Ecto neural progenitor cell (in vitro differentiated cells): ENCODE measurements at regions not wholly inside any gene's neighbourhood (a gene's known extent, or its start where the extent isn't known, plus 50 kb on each side); places are given as distances from the start of the nearest gene placed in this dataset.
A peak's percentile ranks its signal among the peaks of the same experiment; 100 is the strongest.
"Not testable (repeated sequence)": the region's sequence is repeated elsewhere in the genome, so short reads cannot be mapped to it uniquely, and the experiment has no call there.

Experiments
- DNase-seq: peaks from one replicate; pipeline ENCODE4 v3.0.0-alpha.2; 2018; ENCODE audit warnings: low spot score

DNA sequence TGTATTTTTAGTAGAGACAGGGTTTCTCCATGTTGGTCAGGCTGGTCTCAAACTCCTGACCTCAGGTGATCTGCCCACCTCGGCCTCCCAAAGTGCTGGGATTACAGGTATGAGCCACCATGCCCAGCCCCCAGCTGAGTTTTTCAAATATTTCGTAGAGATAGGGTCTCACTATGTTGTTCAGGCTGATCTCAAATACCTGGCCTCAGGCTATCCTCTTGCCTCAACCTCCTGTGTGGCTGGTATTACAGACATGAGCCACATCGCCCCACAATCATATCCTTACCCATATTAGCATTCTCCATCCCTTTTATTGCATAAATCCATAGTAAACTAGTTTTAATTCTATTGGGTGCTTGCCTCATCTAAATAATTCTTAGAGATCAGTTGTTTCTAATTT is 157.6 kb upstream of the HEY2 start:
- DNase-seq = not testable (repeated sequence)

GRCh38 chr6:125593746-125594145 is 155.7 kb upstream of the HEY2 start:
- no peak for DNase-seq

GRCh38 chr6:125596020-125596419 is 153.4 kb upstream of the HEY2 start:
- no peak for DNase-seq

DNA sequence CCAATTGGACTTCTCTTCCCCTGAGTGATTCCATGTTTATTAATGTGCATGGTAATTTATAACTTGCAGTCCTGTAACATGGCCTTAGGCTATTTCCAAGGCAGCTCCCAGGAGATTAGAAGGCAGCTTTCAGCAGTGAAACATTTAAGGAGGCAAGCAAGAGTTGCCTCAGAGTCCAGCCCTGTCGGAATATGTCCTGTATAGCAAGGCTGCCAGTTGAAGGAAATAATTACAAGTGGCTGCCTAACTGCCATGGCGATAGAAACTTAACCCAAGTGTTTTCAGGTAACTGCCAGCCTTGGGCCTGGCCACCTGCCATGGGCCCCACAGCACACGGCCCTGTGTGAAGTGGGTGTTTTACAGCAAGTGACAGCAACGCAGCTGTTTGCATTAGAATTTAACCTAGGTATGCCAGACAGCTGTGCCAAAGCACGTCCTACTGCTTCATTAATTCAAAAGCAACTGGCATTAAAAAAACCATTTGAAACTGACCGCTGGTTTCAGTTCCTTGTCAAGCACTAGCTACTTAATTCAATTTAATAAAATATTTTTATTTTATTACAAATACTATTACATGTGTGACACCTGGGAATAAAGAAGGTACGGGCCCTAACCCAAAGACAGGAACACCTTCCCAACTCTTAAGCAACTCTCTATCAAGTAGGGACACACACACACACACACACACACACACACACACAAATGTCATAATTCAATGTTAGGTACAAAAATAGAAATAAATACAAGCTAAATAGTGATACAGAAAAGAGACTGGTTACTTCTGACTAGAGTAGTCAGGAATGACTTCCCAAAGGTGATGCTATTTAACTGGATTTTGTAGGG is 151.8 kb upstream of the HEY2 start:
- no peak for DNase-seq

- DNase-seq = no peak
Observed at GRCh38 chr6:125598422-125598821, 151.0 kb upstream of the HEY2 start.

GRCh38 chr6:125604257-125604656 is 145.2 kb upstream of the HEY2 start:
- no peak for DNase-seq

- peak; percentile 72 for DNase-seq
Observed at GRCh38 chr6:125611573-125612344, 137.7 kb upstream of the HEY2 start.

GRCh38 chr6:125612345-125612846 is 137.0 kb upstream of the HEY2 start:
- no peak for DNase-seq

GRCh38 chr6:125618629-125619028 is 130.8 kb upstream of the HEY2 start:
- DNase-seq = no peak

DNA sequence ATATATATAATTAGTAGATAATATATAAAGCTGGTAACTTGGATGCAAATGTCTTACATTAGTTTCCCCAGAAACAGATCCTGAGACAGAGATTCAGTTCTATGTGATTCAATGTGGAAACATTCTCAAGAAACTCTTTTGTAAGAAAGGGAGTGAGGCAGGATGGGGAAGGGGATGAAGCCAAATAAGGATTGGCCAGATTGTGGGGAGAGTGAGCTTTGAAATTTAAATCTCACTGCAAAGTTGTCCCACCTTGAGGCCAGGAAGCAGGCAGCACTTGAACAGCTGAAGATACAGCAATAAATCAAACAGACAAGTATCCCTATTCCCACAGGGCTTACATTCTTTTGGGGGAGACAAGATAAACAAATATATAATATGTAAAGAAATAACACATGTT is 126.3 kb upstream of the HEY2 start:
- no peak for DNase-seq

DNA sequence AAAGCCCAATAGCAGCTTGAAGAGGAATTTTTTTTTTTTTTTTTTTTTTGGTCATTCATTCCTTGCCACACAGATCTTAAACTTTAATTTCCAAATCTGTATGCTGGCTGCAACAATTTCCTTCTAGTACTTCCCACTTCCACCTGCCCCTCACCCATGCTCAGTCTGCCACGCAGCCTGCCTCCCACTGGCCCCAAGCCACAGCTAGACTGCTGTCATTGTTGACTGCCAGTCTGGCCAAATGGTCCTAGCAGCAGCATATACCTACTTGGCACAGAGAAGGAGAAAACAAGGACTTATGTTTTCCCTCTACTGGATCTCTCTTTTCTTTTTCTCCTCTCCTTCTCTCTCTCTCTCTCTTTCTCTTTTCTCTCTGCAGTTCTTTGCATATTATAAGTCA is 118.3 kb upstream of the HEY2 start:
- no peak for DNase-seq

DNA sequence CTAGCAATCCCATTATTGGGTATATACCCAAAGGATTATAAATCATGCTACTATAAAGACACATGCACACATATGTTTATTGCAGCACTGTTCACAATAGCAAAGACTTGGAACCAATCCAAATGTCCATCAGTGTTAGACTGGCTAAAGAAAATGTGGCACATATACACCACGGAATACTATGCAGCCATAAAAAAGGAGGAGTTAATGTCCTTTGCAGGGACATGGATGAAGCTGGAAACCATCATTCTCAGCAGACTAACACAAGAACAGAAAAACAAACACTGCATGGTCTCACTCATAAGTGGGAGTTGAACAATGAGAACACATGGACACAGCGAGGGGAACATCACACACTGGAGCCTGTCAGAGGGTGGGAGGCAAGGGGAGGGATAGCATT is 113.4 kb upstream of the HEY2 start:
- not testable (repeated sequence) for DNase-seq

GRCh38 chr6:125636671-125637070 is 112.8 kb upstream of the HEY2 start:
- no peak for DNase-seq

GRCh38 chr6:125637207-125637606 is 112.2 kb upstream of the HEY2 start:
- DNase-seq = no peak

DNA sequence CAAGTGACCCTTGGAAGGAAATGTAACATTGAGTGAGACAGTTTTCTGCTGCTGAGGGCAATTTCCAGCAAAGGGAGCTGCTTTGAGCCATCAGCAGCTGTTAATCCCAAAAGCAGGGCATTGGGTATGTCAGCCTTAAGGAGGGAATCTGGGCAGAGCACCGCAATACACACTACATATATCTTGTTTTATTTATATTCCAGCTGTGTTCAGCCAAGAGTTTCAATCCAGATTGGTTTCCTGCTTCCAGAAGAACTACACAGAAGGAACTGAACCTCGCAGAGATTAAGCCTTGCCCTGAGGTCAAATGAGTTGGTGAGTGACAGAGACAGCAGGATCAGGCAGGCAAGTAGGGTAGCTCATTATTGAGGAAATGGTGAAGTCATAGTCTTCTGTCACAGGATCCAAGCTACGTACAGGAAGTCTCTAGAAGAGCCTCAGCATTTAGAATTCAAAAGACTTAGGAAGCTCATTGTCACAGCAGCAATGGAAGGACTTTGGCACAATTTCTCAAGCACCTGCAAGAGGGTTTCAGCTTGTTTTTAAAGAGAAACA is 109.9 kb upstream of the HEY2 start:
- no peak for DNase-seq

- no peak for DNase-seq
Observed at GRCh38 chr6:125640441-125641150, 108.8 kb upstream of the HEY2 start.

GRCh38 chr6:125643967-125644661 is 105.3 kb upstream of the HEY2 start:
- not testable (repeated sequence) for DNase-seq

DNA sequence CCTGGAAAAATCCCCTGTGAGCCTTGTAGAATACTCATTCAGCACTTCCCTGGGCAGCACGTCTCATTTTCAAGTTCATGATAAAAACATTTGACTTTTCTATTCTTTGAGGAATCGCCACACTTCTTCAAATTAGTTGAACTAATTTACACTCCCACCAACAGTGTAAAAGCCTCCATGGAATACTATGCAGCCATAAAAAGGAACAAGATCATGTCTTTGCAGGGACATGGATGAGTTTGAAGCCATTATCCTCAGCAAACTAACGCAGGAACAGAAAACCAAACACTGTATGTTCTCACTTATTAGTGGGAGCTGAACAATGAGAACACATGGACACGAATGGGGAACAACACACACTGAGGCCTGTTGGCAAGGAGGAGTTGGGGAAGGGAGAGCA is 102.0 kb upstream of the HEY2 start:
- DNase-seq = no peak

GRCh38 chr6:125653752-125654151 is 95.7 kb upstream of the HEY2 start:
- not testable (repeated sequence) for DNase-seq

- DNase-seq = no peak
Observed at GRCh38 chr6:125655511-125655910, 93.9 kb upstream of the HEY2 start.

- DNase-seq = no peak
Observed at GRCh38 chr6:125656287-125656870, 93.1 kb upstream of the HEY2 start.
